ENCODE measurements at regions not wholly inside any gene's neighbourhood (a gene's known extent, or its start where the extent isn't known, plus 50 kb on each side); places are given as distances from the start of the nearest gene placed in this dataset.

DNA sequence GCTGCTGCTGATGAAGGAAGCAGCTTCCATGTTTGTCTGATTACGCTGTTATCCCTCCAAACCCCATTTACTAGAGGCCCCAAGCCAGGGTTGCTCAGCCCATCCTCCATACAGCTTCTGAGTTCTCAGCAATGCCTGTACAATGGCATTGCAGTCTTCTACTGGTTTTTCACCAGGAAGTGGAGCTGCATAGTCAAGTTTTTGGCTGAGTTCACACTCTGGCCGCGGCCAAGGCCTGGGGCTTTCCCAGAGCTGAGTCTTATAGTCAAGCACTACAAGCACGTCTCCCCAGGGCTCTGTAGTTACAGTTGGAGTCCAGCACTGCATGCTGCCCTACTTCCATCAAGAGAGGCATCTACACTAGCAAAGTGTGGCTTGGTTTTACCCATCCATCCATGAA is 182.5 kb downstream of the POU4F1 start:
- no peak for DNase-seq

DNA sequence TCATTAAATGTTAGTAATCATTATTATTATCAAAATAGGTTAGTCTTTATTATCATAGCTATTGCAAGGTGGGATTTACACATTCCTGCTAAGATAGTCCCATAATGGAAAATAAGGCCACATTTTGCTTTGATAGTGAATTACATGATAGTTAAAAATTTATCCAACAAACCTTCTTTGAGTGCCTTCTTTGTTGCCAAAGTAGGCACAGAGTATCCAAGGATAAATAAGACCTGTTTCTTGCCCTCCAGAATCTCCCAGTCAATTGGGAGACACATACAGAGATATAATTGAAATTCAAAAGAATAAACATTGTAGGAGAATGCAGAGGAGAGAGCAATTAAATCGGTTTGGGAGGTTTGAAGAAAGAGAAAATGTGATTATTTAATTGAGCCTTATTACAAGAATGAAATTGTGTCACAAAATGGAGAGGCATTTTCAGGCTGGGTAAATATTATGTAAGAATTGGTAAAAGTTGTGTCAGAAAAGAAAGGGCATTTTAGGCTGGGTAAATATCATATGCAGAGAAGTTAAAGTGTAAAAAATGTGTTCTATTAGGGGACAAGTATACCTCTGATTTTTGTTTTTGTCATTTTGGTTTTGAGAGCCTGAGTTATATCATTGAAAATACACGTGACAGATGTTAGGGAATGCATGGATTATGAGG is 189.3 kb downstream of the POU4F1 start:
- DNase-seq = no peak

DNA sequence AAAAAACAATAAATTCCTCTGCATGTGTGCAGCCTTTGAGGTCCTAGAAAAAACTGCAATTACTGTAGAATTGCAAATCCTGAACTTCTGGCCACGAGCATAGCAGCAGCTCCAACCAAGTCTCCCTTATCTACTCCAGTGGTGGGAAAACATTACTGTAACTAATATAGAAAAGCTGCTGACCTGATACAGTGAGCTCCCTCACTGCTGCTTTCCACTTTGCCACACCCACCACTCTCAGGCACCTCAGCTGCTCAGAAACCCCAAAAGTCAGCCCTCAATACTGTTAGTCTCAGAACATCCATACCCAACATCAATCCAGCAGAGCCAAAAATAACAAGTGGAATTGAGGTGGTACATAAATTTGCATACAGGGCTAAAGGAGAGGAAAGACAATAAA is 192.5 kb downstream of the POU4F1 start:
- DNase-seq = no peak

DNA sequence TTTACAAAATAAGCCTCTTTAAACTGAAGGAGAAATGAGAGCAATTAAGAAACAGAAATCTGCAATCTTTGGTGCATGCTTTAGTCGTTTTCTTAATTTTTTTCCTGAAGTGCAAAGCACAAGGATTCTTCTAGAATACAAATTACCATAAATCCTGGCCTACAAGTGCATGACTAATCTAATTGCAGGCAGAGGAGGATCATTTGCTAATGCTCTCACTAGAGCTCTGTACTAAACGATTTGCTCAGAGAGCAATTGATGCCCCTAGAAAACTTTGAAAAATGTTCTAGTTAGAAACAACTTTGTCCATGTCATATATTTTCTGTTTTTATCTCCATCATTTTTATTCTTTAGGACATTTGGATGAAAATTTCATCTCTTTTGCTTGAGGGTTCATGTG is 193.2 kb downstream of the POU4F1 start:
- no peak for DNase-seq

DNA sequence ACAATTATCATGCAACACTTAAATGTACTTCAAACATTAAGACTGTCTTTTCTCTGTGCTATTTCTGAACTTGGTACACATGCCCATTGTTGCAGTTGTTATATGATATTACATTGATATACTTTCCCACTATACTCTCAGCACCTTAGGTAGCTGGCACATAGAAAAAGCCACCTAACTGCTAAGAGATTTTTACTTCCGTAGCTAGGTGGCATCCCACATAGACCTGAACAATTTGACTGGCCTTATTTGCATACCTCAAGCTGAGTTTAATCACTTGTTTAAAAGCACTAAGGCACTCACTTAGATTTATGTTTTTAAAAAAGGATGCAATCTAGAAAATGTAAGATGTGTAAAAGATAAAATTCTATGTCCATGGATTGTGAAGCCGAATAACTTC is 194.2 kb downstream of the POU4F1 start:
- no peak for DNase-seq

DNA sequence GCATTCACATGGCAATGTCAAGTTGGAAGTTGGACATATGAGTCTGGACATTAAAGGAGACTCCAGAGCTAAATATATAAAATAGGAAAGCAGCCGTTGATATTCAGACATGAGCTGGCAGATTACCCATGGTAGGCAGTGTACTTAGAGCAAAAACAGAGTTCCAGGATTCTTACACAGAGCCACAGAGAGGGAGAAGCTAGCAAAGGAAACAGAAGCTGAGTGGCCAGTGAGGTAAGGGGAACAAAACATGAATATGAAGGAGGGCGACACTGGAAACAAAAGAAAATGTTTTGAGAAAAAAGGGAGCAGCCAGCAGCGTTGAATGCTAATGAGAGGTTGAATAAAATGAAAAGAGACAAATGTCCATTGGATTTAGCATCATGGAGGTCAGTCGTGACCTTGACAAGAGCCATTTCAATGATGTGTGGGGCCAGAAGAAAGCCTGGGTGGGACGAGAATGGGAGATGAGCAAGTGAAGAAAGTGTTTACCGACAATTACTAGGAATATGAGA is 198.4 kb downstream of the POU4F1 start:
- DNase-seq = no peak

DNA sequence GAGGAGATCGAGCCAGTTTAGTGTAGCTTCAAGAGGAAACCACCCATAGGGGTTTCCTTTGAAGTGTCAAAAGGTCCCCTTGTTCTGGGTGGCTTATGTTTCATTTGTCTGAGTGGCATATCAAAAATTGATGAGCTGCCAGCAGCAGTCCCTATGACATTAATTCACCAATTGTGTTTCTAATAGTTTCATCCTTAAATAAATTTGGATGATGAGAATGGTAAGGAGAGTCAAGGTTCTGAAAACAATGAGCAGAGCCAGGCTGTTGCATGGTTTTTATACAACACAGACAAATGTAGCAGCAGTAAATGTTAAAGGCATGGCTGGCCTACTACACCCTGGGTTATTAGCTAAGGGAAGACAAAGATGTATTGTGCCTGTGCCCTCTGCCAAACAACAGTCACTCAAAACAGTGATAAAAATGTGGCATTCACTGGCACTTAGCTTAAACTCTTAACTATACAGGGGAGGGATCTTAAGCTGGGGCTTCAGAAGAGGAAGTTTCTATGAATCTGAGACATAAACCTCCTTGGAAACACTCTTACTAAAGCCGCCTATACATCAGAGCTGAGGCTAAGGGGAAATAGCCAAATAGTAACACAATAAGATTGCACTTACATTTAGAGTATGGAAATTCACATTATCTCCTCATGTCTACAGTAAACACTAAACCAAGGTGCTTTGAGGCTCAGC is 200.5 kb downstream of the POU4F1 start:
- DNase-seq = no peak

DNA sequence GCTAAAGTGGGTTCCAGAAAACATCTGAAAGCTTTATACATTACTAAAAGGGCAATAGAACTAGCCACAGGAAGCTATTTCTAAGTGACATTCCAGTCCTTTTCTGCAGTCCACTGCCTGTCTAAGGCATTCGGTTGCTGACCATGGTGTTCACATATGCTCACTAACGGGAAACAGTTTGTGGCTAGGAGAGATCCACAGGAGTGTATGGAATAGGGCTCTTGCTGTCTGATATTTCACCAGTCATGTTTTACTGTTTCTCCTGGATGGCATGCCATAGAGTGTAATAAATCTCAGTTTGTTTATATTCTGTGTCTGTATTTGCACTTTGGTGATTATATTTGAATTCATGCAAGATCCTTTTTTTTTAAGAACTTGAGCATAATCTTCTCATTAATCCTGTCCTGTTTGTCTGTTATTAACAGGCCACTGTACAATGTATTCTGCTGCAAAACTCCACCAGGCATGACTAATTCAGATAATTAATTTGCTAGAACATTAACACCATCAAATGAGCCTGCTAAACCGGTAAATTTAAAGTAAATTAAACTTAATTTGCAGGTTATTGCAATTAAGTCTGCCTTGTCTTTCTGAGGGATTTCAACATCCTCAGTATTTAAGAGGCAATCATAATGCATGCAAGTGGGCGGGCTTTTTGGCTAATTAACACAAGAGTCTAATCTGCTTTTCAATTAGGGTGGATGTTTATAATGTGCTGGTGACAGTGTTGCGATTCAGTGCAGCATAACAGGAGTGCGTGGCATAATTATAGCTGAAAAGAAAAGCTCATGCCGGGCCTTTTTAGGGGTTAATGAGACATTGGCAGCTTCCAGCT is 201.3 kb downstream of the POU4F1 start:
- DNase-seq = no peak

DNA sequence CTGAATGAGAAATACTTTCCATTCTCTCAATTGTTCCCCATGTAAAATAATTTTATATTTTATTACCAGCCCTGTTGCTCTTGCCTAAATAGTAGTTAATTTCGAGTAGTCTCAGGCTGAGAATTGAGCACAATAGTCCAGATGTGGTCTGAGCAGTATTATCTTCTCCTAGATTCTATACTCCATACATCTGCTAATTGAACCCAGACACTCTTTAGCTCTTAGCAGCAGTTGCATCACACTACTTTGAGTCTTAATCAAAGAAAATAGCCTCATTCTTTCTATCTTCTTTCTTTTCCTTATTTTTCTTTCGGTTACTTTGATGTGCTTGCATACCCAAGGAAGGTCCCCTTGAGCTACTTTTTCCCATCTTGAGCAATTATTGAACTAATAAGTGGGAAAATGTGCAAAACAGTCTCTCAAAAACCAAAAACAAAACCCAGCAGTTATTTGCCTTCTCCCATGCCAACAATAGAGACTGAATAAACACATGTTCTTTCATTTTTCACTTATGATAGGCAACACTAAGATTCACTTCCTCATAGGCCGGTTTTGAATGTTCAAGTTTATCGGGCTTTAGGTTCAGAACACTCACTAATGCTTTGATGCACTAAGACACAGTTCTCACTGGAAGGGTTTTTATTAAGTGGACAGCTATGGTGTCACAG is 204.5 kb downstream of the POU4F1 start:
- DNase-seq = no peak

DNA sequence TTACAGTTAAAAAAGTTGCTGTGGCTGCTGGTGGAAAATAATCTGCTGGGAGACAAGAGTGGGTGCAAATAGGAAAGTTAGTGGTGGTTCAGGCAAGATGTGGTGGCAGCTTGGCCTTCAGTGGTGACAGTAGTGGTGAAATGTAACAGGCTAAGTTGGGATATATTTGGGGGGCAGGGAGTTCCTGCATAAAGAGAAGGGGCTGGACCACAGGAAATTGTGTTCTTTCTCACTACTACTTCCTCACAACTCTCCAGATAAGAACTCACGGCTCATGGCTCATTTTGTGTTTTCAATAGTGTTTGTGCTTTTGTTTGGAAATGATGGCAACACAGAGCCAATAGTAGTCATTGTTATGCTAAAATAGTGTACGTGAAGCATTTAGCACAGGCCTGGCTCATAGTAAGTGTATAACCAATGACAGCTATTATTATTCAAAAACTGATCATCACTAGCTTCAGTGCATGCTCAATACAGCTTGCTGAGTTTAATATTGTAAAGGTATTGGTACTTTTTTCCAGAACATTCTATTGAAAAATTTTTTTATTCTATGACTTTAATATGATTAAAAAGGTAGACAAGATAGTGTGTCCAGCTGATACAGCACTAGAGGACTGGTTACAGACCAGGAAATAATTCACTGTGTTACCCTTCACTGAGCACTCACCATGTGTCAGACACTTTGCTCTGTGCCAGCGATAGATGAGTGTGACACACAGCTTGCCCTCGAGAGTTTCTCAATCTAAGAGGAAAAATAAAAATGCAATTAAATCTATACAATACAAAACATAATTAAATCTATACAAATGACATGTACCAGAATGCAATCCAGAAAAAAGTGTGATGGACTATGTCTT is 209.8 kb downstream of the POU4F1 start:
- no peak for DNase-seq

DNA sequence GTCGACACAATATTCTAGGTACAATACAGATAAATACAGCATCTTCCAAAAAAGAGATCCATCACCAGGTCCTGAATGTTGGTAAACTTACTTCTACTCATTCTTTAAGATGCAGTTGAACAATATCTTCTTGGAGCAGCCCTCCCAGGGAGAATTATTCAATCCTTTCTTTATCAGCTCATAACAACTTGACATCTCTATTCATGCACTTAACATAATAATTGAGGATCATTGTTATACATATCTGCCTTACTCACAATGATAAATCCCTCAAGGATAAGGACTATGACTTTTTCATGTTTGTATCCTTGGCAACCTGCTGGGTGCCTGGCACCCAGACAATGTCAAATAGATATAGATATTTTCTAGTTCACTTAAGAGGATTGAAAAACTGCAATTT is 219.5 kb downstream of the POU4F1 start:
- DNase-seq = no peak

DNA sequence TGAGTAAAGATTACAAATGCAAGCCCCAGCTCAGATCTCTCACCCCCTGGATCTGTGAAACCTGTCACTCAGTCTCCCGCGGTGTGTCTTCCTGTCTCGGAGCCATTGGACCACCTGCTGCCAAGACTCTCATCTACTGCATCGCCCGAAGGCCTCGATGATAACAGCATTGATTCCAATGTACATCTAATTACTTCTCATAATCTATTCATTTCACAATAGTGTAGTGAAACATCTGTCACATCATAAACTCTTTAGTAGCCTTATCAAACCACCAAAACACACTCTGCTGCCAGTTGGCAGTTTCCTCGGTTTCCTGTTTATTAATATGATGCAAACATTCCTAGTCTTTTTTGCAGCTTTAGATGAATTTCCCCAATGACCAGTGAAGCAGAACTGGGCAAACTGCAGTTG is 220.3 kb downstream of the POU4F1 start:
- DNase-seq = no peak

DNA sequence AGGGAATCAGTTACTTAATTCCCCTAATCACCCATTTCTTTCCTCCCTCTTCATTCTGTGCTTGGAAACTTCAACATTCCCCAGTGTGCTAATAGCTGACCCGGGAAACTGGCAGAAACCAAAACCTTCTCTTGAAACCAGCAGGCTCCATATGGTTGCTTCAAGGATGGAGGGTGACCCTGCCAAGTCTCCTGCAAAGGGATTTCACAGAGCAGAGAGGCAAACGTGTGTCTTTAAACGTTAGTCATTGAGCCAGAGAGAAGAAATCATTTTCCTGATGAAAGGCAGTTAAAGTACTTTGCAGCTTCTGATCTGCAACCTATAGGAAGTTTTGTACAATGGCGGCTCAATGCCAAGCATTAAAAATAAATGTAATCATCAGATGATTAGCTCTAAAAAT is 220.9 kb downstream of the POU4F1 start:
- DNase-seq = no peak

DNA sequence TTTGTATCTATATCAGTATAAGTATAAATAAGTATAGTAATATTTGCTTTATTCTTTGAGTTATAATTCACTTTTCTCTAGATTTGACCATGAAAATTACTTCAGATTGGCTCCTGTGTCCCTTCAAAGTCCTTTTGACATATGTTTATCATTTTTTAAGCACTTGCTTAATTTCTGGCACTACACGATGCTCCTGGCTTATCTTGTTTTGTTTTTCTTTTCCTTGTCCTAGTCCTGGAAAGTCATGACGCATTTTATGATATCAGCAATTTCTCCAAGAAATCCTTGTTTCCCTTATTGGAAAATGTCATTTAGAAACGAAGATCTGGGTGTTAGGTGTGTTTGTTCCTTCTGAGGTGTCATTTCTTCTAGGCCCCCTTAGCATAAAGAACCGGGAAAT is 226.5 kb downstream of the POU4F1 start:
- DNase-seq = no peak

DNA sequence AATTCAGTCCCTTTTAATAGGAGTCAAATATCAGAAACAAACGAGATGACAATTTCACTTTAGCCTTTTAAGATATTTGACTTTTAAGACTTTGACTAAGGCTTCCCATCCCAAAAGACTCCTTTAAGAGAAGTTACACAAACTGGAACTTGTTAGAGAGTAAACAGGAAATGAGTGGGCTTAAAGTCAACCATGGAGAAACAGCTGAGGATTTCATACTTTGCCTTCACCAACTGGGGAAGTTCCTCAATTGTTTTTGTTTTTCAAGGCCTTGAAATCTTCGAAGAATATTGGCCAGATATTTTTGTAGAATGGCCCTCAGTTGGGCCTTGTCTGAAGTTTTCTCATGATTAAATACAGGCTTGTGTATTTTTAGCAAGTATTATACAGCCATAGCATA is 227.3 kb downstream of the POU4F1 start:
- no peak for DNase-seq

DNA sequence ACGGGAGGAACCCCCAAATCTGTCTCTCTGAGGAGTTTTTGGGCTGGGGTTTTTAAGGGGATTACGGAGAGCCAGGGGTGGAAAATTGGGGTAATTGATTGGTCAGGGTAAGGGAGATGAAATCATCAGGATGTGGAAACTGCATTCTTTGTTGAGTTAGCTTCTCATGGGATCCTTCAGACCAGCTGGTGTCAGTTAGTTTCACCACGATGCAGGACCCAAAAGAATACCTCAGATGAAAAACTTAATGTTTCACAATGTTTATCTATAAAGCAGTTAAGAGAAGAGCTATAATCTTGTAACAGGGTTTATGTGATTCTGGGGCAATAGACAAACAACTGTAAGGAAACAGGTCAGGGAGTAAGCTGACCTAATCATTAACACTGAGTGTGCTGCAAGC is 230.8 kb downstream of the POU4F1 start:
- no peak for DNase-seq

DNA sequence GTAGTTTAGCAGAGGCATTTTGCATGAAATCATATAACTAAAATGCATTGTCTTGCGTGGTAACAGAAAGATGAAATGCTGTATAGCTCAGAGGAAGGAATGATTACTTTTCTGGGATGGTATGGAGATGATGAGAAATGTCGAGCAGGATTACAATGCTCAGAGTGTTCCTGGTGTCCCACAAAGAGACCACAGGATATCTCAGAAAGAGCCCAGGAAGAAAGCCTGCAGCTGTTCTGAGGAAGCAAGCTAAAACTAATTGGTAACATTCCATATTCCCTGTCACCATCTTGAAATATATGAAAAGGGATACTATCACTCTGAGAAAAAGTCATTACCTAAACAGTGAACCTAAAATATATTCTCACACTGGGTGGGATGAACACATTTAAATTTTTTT is 233.1 kb downstream of the POU4F1 start:
- DNase-seq = no peak

DNA sequence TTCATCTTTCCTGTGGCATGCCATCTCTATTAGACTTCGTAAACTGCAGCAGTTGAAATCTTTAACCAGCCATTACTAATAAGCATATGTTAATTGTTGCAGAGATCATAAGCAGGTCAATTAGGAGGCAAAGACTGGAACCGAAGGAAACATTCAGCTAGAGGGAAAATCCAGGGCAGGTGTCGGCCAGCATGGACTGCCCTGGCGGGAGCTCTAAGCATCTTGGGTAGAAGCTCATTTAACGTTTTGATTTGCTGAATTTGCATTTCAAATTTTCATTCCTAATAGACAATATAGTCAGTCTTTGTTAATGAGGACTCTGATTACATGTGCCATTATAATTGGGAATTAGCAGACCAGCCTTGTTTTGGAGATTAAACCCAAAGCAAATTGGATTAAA is 238.6 kb downstream of the POU4F1 start:
- DNase-seq = no peak

DNA sequence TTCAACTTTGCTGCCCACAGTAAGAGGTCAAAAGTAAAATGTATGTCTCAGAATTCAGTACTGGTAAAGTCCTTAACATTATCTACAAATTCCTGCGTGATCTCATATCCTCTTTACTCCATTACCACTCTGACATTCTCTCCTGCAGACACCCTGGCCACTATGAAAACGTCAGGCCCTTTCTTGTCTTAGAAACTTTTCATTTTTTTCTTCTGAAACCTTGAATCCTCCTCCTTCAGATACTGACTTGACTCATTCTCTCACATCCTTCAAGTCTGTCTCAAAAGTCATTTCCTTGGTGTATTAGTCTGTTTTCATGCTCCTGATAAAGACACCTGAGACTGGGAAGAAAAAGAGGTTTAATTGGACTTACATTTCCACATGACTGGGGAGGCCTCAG is 262.3 kb downstream of the POU4F1 start:
- no peak for DNase-seq

DNA sequence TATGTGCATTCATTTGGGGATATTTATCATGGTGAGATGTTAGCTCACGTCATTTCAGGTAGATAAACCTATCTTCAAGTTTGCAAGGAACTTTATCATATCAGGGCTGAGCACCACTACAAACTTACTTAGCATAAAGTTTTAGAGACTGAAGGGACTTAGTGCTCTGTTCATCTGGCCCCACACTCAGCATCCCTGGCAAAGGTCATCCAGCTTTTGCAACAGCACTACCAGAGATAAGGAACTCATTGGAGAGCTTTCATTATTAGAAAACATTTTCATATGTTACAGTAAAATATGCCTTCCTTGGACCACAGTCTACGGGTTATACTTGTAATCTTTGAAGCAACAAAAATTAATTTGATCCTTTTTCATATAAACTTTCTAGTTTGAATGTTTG is 263.4 kb downstream of the POU4F1 start:
- no peak for DNase-seq

DNA sequence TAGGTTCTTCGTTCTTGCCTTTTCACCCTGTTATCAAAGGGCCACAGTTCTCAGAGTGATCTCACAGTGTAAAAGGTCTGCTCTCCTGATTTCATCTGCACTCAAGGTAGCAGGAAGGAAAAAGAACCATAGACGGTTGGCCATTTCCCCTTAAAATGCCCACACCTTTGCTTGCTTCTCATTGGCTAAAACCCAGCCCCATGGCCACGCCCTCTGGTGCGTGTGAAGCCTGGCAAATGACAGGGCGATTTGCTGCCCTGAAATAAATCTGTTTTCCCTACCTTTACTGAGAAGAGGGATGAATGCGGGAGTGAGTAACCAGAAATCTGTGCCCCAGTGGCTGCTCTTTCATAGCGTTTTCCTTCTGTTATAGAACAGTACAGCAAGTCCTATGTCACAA is 269.3 kb downstream of the POU4F1 start:
- DNase-seq = no peak

DNA sequence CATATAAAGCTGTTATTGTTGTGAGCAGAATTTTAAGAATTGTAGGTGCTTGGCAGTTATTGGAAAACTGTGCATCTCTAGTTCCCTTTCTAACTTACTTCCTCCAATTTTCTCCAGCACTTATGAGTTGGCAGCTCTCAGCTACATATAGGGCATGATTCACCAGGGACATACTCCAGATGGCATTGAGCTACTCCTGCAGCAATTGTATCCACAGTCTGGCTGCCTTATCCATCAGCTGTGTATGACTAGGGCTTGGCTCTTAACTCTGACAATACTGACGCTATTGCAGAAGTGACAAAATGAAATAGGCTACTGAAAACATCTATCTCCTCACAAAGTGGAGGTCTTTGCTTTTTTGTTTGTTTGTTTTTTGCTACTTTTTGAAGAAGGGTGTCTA is 276.7 kb downstream of the POU4F1 start:
- no peak for DNase-seq

Measured in CD4-positive, alpha-beta T cell treated with Interferon alpha-2 for 1 hour (primary cell).